ENCODE measurements at regions not wholly inside any gene's neighbourhood (a gene's known extent, or its start where the extent isn't known, plus 50 kb on each side); places are given as distances from the start of the nearest gene placed in this dataset.

DNA sequence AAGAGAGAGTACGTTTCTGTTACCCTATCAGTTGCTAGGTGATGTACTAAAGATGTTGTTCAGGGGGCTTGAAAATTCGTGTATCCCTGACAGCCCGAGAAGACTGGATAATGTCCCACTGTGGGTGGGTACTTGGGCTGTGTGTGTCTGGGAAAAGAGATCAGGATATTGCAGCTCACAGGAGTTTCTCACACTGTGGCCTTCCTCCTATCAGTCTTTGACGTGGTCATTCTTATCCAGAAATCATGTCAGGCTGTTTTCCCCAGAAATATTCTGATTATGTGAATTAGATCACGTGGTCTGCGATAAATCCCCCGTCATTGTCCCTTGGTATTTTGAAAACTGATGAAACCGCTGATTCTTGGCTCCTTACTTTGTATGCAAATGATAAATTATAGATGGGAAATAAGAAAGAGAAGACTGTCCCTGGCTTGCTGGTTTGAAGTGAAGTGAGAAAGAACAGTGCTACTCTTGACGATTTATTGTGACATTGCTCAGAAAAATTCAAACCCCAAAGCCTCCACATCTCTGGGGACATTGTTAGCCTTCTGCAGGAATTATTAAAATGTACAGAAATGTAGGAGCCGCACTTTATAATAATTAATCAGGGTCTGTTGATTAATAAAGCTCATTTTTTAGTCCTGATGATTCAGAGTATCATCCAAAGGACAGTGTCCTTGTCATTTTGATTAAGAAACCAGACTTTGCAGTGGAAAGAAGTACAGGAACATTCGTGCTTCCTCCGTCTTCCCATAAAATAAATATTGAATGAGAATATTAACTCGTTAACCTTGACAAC, 167.5 kb upstream of the TSHZ2 start:
- no peak overlapping the region for H3K23ac ChIP-seq (ENCODE audit: insufficient read length)
- no peaks in the 10 kb centered on the region for H4K20me1 ChIP-seq (replicated peaks in 1 of 2; ENCODE audit: control insufficient read depth in 1 of 2, insufficient read depth in 2 of 2, low read length in 2 of 2)
- H3K79me1 ChIP-seq (ENCODE audit: low read depth, low read length) = no peaks in the 10 kb centered on the region
- FAIRE-seq (no peak), DNase-seq (ENCODE audit: low read depth in 1 of 2, low spot score in 2 of 2) (no peak)
- no peak overlapping the region for H2BK5ac ChIP-seq (ENCODE audit: low read depth, low read length)
- no peak overlapping the region for H4K8ac ChIP-seq (ENCODE audit: extremely low read depth, insufficient read depth, low read length)
- no peak overlapping the region for H4K5ac ChIP-seq (ENCODE audit: insufficient read length, low read depth, low read length)
- no peak overlapping the region for H3K18ac ChIP-seq (ENCODE audit: extremely low read depth, low read length)
- H3K27ac ChIP-seq (ENCODE audit: low read depth, low read length) = no peak overlapping the region
- no peak overlapping the region for H3K4ac ChIP-seq (replicated peaks; ENCODE audit: insufficient read length, low read depth, low read length)
- H3K23me2 ChIP-seq (ENCODE audit: low read depth, low read length) = no peaks in the 10 kb centered on the region
- H3K56ac ChIP-seq (replicated peaks; ENCODE audit: insufficient read length, low read depth, low read length) = no peak overlapping the region
- ChIA-PET POLR2A (ENCODE audit: partially characterized antibody) (no interaction called here), CTCF (ENCODE audit: partially characterized antibody) (no interaction called here)
- no peak overlapping the region for H3K14ac ChIP-seq (ENCODE audit: insufficient read length)
- no peak overlapping the region for H2AK5ac ChIP-seq (ENCODE audit: low read depth, low read length)
- TF ChIP-seq FOSL1 (IDR thresholded peaks at IDR 0.05; ENCODE audit: insufficient read depth, low read depth, low read length) (no peak), CBX8 (IDR thresholded peaks at IDR 0.05; ENCODE audit: borderline replicate concordance, low read depth, low read length) (no peak), CEBPB (IDR thresholded peaks at IDR 0.05; ENCODE audit: low read depth, low read length) (no peak)
- TF ChIP-seq, protein P1, sequence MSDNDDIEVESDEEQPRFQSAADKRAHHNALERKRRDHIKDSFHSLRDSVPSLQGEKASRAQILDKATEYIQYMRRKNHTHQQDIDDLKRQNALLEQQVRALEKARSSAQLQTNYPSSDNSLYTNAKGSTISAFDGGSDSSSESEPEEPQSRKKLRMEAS (IDR thresholded peaks at IDR 0.05) = no peak
- no peak overlapping the region for H2BK120ac ChIP-seq (replicated peaks; ENCODE audit: low read depth, low read length)
- no peaks in the 10 kb centered on the region for H3K9me3 ChIP-seq (ENCODE audit: insufficient read depth in 2 of 2, low read depth in 1 of 2, low read length in 1 of 2)
- H3K36me3 ChIP-seq (ENCODE audit: control insufficient read depth in 2 of 4, insufficient read depth in 4 of 4, low read length in 3 of 4) = no peaks in the 10 kb centered on the region
- H3K4me1 ChIP-seq (replicated peaks in 1 of 4; ENCODE audit: control insufficient read depth in 3 of 4, insufficient read depth in 4 of 4, low read length in 3 of 4) = no peaks in the 10 kb centered on the region
- H3K4me2 ChIP-seq (ENCODE audit: insufficient read depth in 1 of 2, low read depth in 2 of 2, low read length in 2 of 2) = no peak overlapping the region
- no peak overlapping the region for H3K9ac ChIP-seq (replicated peaks in 1 of 4; ENCODE audit: extremely low read depth in 1 of 4, low read depth in 3 of 4, low read length in 3 of 4)
- H2BK15ac ChIP-seq (ENCODE audit: low read length) = no peak overlapping the region
- no peak overlapping the region for H3K4me3 ChIP-seq (ENCODE audit: extremely low read depth in 1 of 4, insufficient read depth in 2 of 4, low read depth in 3 of 4, low read length in 4 of 4)
- H3K79me2 ChIP-seq (ENCODE audit: control insufficient read depth in 1 of 2, insufficient read depth in 2 of 2, low read length in 2 of 2) = no peaks in the 10 kb centered on the region
- no peaks in the 10 kb centered on the region for H3K27me3 ChIP-seq (replicated peaks in 1 of 4; ENCODE audit: control insufficient read depth in 3 of 4, extremely low read depth in 1 of 4, insufficient read depth in 3 of 4, low read length in 3 of 4)
- no peak overlapping the region for H2BK20ac ChIP-seq (ENCODE audit: low read length)
- no peak overlapping the region for H4K91ac ChIP-seq (replicated peaks; ENCODE audit: insufficient read length, low read length)
- H2AFZ ChIP-seq (ENCODE audit: low read length) = no peak overlapping the region
- no peak overlapping the region for H2BK12ac ChIP-seq (ENCODE audit: low read depth, low read length)
- 91% methylated on average over 13 of the region's 13 CpGs; no CpG with 5 or more reads in 1 of the 2 experiments for WGBS, 2 experiments (ENCODE audit: extremely low coverage in 1 of 2, insufficient coverage in 1 of 2, insufficient read length in 1 of 2, insufficient replicate concordance in 2 of 2, low coverage in 1 of 2, low lambda C conversion rate in 2 of 2, missing lambda C conversion rate in 1 of 2)

All from H1 (cell line).